Caco-2 (cell line): ENCODE measurements at regions not wholly inside any gene's neighbourhood (a gene's known extent, or its start where the extent isn't known, plus 50 kb on each side); places are given as distances from the start of the nearest gene placed in this dataset.
A peak's percentile ranks its signal among the peaks of the same experiment; 100 is the strongest.

Experiments used
- BruUV-seq: library from RNA; stranded (reverse); fragments of 400-500 nt; replicated peaks from 2 replicates; lab custom pipeline; 2021; lab: Mats Ljungman, UMichigan
- CTCF ChIA-PET: fragments of 300-600 bp; sonication (Branson Sonifier 250); formaldehyde crosslinking; loops from one replicate; lab custom pipeline; 2022; ENCODE audit warnings: antibody characterized with exemption; lab: Charles Lee
- POLR2A ChIA-PET: fragments of 300-600 bp; sonication (Branson Sonifier 250); formaldehyde crosslinking; loops from one replicate; lab custom pipeline; 2022; ENCODE audit warnings: antibody characterized with exemption; lab: Charles Lee
- DNase-seq, 2 experiments: peaks; one replicate each; pipeline versions ENCODE4 v3.0.0 to v3.0.0-alpha.2; 2020 to 2022
- H3K27me3 ChIP-seq: replicated peaks from 2 replicates; pipeline ENCODE4 v1.6.0; 2011; ENCODE audit warnings: low read length; ENCODE audit not compliant: control insufficient read depth, insufficient read depth
- H3K36me3 ChIP-seq: 2 replicates; pipeline ENCODE4 v1.5.1; 2011; ENCODE audit warnings: low read length; ENCODE audit not compliant: control insufficient read depth, insufficient read depth
- H3K4me1 ChIP-seq: fragments of 250-450 bp; sonication (Bioruptor Pico); 2 replicates; pipeline ENCODE4 v1.5.1; 2020; ENCODE audit warnings: mild to moderate bottlenecking
- H3K4me3 ChIP-seq: 2 replicates; pipeline ENCODE4 v1.5.1; 2011; ENCODE audit warnings: low read depth, mild to moderate bottlenecking, control low read depth, low read length
- H3K9me3 ChIP-seq: fragments of 250-450 bp; sonication (Bioruptor Pico); 2 replicates; pipeline ENCODE4 v1.5.1; 2020; ENCODE audit warnings: mild to moderate bottlenecking, moderate library complexity
- H3K27ac Mint-ChIP-seq: one replicate; pipeline ENCODE4 v1.8.0; 2022; ENCODE audit warnings: mixed read lengths; ENCODE audit not compliant: unreplicated experiment
- H3K27me3 Mint-ChIP-seq: one replicate; pipeline ENCODE4 v1.8.0; 2022; ENCODE audit warnings: mixed read lengths; ENCODE audit not compliant: insufficient read depth, unreplicated experiment
- H3K36me3 Mint-ChIP-seq: one replicate; pipeline ENCODE4 v1.8.0; 2022; ENCODE audit warnings: mild to moderate bottlenecking, mixed read lengths; ENCODE audit not compliant: insufficient read depth, unreplicated experiment
- H3K4me1 Mint-ChIP-seq: one replicate; pipeline ENCODE4 v1.8.0; 2022; ENCODE audit warnings: low read depth, mixed read lengths; ENCODE audit not compliant: unreplicated experiment
- H3K4me3 Mint-ChIP-seq: one replicate; pipeline ENCODE4 v1.8.0; 2022; ENCODE audit warnings: mild to moderate bottlenecking, moderate library complexity, mixed read lengths; ENCODE audit not compliant: unreplicated experiment
- H3K9me3 Mint-ChIP-seq: one replicate; pipeline ENCODE4 v1.8.0; 2022; ENCODE audit warnings: mixed read lengths; ENCODE audit not compliant: unreplicated experiment
- intact Hi-C: fragments of 100-400 bp; cut with micrococcal nuclease; formaldehyde crosslinking; loops from one replicate; pipeline ENCODE4 v1.10.0; 2022; ENCODE audit not compliant: unreplicated experiment
- TF ChIP-seq, protein P1 (sequence below), 2 experiments: fragments of 200-600 bp in 1 of 2; IDR thresholded peaks; 1 replicate in 1 of 2; 2 replicates in 1 of 2; pipeline versions ENCODE4 v1.5.1 to v1.8.0; 2011 to 2022; ENCODE audit warnings: antibody characterized with exemption in 1 of 2, control low read depth in 1 of 2, inconsistent platforms in 1 of 2, low read depth in 1 of 2, low read length in 1 of 2, mild to moderate bottlenecking in 1 of 2, moderate library complexity in 1 of 2; ENCODE audit not compliant: insufficient read depth in 1 of 2, severe bottlenecking in 1 of 2, unreplicated experiment in 1 of 2

DNA sequence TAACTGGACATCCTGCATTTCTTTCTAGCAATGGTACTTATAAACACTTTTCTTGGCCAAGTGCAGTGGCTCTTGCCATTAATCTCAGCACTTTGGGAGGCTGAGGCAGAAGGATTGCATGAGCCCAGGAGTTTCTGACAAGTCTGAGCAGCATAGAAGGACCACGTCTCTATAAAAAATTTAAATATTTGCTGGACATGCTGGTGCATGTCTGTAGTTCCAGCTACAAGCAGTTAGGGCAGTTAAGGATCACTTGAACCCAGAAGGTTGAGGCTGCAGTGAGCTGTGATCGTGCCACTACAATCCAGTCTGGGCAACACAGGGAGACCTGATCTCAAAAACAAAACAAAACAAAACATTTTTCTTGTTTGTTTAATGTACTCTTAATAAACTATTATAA is 434.0 kb downstream of the PLA2G4A start:
- H3K27me3 Mint-ChIP-seq: peaks cover 3% of the 10 kb centered on the region
- ChIA-PET POLR2A (no interaction called here), CTCF (no interaction called here)
- intact Hi-C loops: no loop called here
- no peaks in the 10 kb centered on the region for H3K4me1 Mint-ChIP-seq
- H3K4me3 Mint-ChIP-seq: no peak overlapping the region
- no TSS peak for BruUV-seq
- no peak overlapping the region for H3K27ac Mint-ChIP-seq
- H3K9me3 Mint-ChIP-seq: no peaks in the 10 kb centered on the region
- H3K4me1 ChIP-seq: no peaks in the 10 kb centered on the region
- no peaks in the 10 kb centered on the region for H3K27me3 ChIP-seq
- TF ChIP-seq, protein P1, sequence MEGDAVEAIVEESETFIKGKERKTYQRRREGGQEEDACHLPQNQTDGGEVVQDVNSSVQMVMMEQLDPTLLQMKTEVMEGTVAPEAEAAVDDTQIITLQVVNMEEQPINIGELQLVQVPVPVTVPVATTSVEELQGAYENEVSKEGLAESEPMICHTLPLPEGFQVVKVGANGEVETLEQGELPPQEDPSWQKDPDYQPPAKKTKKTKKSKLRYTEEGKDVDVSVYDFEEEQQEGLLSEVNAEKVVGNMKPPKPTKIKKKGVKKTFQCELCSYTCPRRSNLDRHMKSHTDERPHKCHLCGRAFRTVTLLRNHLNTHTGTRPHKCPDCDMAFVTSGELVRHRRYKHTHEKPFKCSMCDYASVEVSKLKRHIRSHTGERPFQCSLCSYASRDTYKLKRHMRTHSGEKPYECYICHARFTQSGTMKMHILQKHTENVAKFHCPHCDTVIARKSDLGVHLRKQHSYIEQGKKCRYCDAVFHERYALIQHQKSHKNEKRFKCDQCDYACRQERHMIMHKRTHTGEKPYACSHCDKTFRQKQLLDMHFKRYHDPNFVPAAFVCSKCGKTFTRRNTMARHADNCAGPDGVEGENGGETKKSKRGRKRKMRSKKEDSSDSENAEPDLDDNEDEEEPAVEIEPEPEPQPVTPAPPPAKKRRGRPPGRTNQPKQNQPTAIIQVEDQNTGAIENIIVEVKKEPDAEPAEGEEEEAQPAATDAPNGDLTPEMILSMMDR (IDR thresholded peaks at IDR 0.05; ENCODE audit: insufficient read depth in 1 of 2, low read depth in 1 of 2, low read length in 1 of 2, severe bottlenecking in 1 of 2, unreplicated experiment in 1 of 2): no peak
- H3K4me3 ChIP-seq: no peak overlapping the region
- H3K9me3 ChIP-seq: no peaks in the 10 kb centered on the region
- H3K36me3 Mint-ChIP-seq: no peaks in the 10 kb centered on the region
- no peak for DNase-seq
- no peaks in the 10 kb centered on the region for H3K36me3 ChIP-seq

DNA sequence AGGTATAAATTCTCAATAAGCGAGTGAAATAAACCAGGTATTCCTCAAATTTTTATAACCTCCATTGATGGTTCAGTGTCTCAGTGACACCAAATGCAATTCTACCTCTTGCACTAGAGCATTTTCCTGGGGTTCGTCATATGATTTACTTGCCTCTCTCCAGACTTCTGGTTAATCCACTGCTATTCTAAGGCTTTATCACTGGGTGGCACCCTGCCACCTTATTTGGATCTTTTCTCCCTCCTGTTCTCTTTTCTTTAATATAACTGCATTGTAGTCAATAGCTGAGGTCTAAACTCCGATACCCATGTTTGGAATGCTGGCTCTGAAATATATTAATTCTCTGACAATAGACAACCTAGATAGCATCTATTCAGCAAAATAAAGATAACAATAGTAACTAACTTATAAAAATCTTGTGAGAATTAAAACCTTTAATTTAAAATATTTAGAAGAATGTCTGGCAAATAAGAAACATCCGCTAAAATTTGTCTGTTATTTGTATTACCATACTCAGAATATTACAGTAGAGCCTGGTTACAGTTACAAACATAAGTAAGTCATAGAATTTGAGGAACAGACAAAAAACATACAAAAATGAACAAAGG is 436.4 kb downstream of the PLA2G4A start:
- Histone ChIP-seq H3K4me3 (no peak overlapping the region), H3K4me1 (no peaks in the 10 kb centered on the region), H3K36me3 (no peaks in the 10 kb centered on the region), H3K27me3 (peaks cover 1% of the 10 kb centered on the region; the same call in 1 of the 2 replicates), H3K9me3 (no peaks in the 10 kb centered on the region)
- H3K27ac Mint-ChIP-seq: no peak overlapping the region
- TF ChIP-seq, protein P1 (IDR thresholded peaks at IDR 0.05; ENCODE audit: insufficient read depth in 1 of 2, low read depth in 1 of 2, low read length in 1 of 2, severe bottlenecking in 1 of 2, unreplicated experiment in 1 of 2): peak; percentile 22 to 31
- DNase-seq: peak in 1 of 2 experiments; percentile 30
- BruUV-seq: no TSS peak
- ChIA-PET POLR2A (no interaction called here), CTCF (interaction anchor here (0.7 kb wide), 1 partner anchor 280 kb away, joined by 3 read pairs; no protein-coding TSS in a partner anchor)
- H3K36me3 Mint-ChIP-seq: no peaks in the 10 kb centered on the region
- no peaks in the 10 kb centered on the region for H3K4me1 Mint-ChIP-seq
- peaks cover 3% of the 10 kb centered on the region for H3K27me3 Mint-ChIP-seq
- no peak overlapping the region for H3K4me3 Mint-ChIP-seq
- no peaks in the 10 kb centered on the region for H3K9me3 Mint-ChIP-seq
- intact Hi-C loops: loop anchor here (5.0 kb wide), 1 partner anchor 213 kb away; no protein-coding TSS in a partner anchor

DNA sequence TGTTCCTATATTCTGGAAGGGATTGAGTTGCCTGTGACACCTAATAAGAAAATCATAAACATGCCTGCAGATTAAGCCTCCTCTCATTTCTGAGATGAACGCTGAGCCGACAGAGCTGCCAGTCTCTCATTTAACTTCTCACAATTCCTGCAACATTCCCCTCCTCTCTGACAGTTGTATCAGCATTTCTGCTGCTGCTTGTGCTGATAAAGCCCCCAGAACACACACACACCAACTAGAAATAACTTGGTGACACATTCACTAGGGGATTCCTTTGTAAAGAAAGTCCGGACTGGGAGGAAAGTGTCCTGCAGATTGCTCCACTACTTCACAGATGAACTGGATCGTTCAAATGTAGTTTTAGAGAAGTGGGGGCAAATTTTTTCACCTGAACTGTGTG is 437.3 kb downstream of the PLA2G4A start:
- H3K27me3 ChIP-seq: peaks cover 1% of the 10 kb centered on the region; the same call in 1 of the 2 replicates
- Mint-ChIP-seq H3K9me3 (no peaks in the 10 kb centered on the region), H3K27me3 (peaks cover 3% of the 10 kb centered on the region), H3K4me3 (no peak overlapping the region), H3K4me1 (no peaks in the 10 kb centered on the region), H3K36me3 (no peaks in the 10 kb centered on the region), H3K27ac (no peak overlapping the region)
- BruUV-seq: no TSS peak
- TF ChIP-seq, protein P1 (IDR thresholded peaks at IDR 0.05; ENCODE audit: insufficient read depth in 1 of 2, low read depth in 1 of 2, low read length in 1 of 2, severe bottlenecking in 1 of 2, unreplicated experiment in 1 of 2): no peak
- H3K4me1 ChIP-seq: no peaks in the 10 kb centered on the region
- DNase-seq: no peak
- ChIA-PET POLR2A (no interaction called here), CTCF (no interaction called here)
- H3K4me3 ChIP-seq: no peak overlapping the region
- intact Hi-C loops: loop anchor here (5.0 kb wide), 1 partner anchor 214 kb away; no protein-coding TSS in a partner anchor
- no peaks in the 10 kb centered on the region for H3K36me3 ChIP-seq
- H3K9me3 ChIP-seq: no peaks in the 10 kb centered on the region
